CD14-positive monocyte (primary cell): ENCODE measurements at regions not wholly inside any gene's neighbourhood (a gene's known extent, or its start where the extent isn't known, plus 50 kb on each side); places are given as distances from the start of the nearest gene placed in this dataset.

ENCODE experiments used
- DNase-seq, 3 donors: peaks; one replicate each; pipeline ENCODE4 v3.0.0-alpha.2; 2011 to 2022
- H2AFZ ChIP-seq: 2 replicates; pipeline ENCODE4 v1.6.0; 2012; ENCODE audit warnings: mild to moderate bottlenecking, low read depth, low read length, inconsistent platforms; ENCODE audit not compliant: insufficient read depth, poor library complexity, severe bottlenecking
- H3K27ac ChIP-seq, 2 donors: 1 replicate in 1 of 2; 2 replicates in 1 of 2; pipeline ENCODE4 v1.5.1; 2012 to 2013; ENCODE audit warnings: low read length in 2 of 2, control low read depth in 1 of 2, inconsistent platforms in 1 of 2, low read depth in 1 of 2, mild to moderate bottlenecking in 1 of 2
- H3K27me3 ChIP-seq, 2 donors: one replicate each; pipeline versions ENCODE4 v1.6.0 to v1.6.1; 2011 to 2013; ENCODE audit warnings: low read length in 2 of 2; ENCODE audit not compliant: control insufficient read depth in 2 of 2, insufficient read depth in 2 of 2
- H3K36me3 ChIP-seq, 2 donors: replicated peaks in 1 of 2; 1 replicate in 1 of 2; 2 replicates in 1 of 2; pipeline versions ENCODE4 v1.5.1 to v1.6.1; 2012 to 2013; ENCODE audit warnings: low read length in 2 of 2, control low read depth in 1 of 2, inconsistent platforms in 1 of 2, mild to moderate bottlenecking in 1 of 2; ENCODE audit not compliant: insufficient read depth in 2 of 2, control insufficient read depth in 1 of 2
- H3K4me1 ChIP-seq, 2 donors: 1 replicate in 1 of 2; 2 replicates in 1 of 2; pipeline versions ENCODE4 v1.5.1 to v1.6.1; 2012 to 2013; ENCODE audit warnings: low read length in 2 of 2, control low read depth in 1 of 2, inconsistent platforms in 1 of 2, mild to moderate bottlenecking in 1 of 2, moderate library complexity in 1 of 2; ENCODE audit not compliant: insufficient read depth in 2 of 2, control insufficient read depth in 1 of 2
- H3K4me2 ChIP-seq: replicated peaks from 2 replicates; pipeline ENCODE3; 2012; ENCODE audit warnings: low read length, moderate library complexity, mild to moderate bottlenecking; ENCODE audit not compliant: poor library complexity, severe bottlenecking; ENCODE audit errors: extremely low read depth
- H3K4me3 ChIP-seq, 3 experiments: fragments of 200-600 bp in 1 of 3; sonication (generic) in 1 of 3; replicated peaks in 1 of 3; 1 replicate in 2 of 3; 2 replicates in 1 of 3; pipeline ENCODE4 v1.5.1; 2011 to 2013; ENCODE audit warnings: low read length in 3 of 3, mild to moderate bottlenecking in 3 of 3, control low read depth in 2 of 3, low read depth in 2 of 3, inconsistent platforms in 1 of 3, moderate library complexity in 1 of 3
- H3K79me2 ChIP-seq: 2 replicates; pipeline ENCODE4 v1.6.0; 2012; ENCODE audit warnings: mild to moderate bottlenecking, control low read depth, inconsistent platforms, low read length, moderate library complexity; ENCODE audit not compliant: insufficient read depth
- H3K9ac ChIP-seq: 2 replicates; pipeline ENCODE4 v1.6.0; 2017; ENCODE audit warnings: low read length, mild to moderate bottlenecking; ENCODE audit not compliant: insufficient read depth, poor library complexity, severe bottlenecking
- H3K9me3 ChIP-seq, 2 donors: replicated peaks in 1 of 2; 1 replicate in 1 of 2; 2 replicates in 1 of 2; pipeline versions ENCODE4 v1.5.1 to v1.6.1; 2012 to 2013; ENCODE audit warnings: low read length in 2 of 2, control low read depth in 1 of 2; ENCODE audit not compliant: control insufficient read depth in 1 of 2, insufficient read depth in 1 of 2
- H4K20me1 ChIP-seq: 2 replicates; pipeline ENCODE4 v1.6.0; 2012; ENCODE audit warnings: mild to moderate bottlenecking, low read length, control low read depth, moderate library complexity; ENCODE audit not compliant: insufficient read depth
- H3K27ac Mint-ChIP-seq, 7 donors: one replicate each; pipeline ENCODE4 v1.8.0; 2020; ENCODE audit warnings: mild to moderate bottlenecking in 7 of 7, mixed read lengths in 7 of 7, moderate library complexity in 6 of 7, inconsistent platforms in 2 of 7
- H3K27me3 Mint-ChIP-seq, 3 donors: one replicate each; pipeline ENCODE4 v1.8.0; 2021 to 2022; ENCODE audit warnings: low read depth in 3 of 3, mild to moderate bottlenecking in 3 of 3, mixed read lengths in 3 of 3, moderate library complexity in 3 of 3, inconsistent platforms in 1 of 3
- H3K36me3 Mint-ChIP-seq, 2 donors: one replicate each; pipeline ENCODE4 v1.8.0; 2020; ENCODE audit warnings: mixed read lengths in 2 of 2, inconsistent platforms in 1 of 2, mild to moderate bottlenecking in 1 of 2
- H3K4me1 Mint-ChIP-seq: one replicate; pipeline ENCODE4 v1.8.0; 2020; ENCODE audit warnings: mild to moderate bottlenecking, mixed read lengths
- H3K4me3 Mint-ChIP-seq, 2 donors: one replicate each; pipeline ENCODE4 v1.8.0; 2020; ENCODE audit warnings: mild to moderate bottlenecking in 2 of 2, mixed read lengths in 2 of 2, moderate library complexity in 1 of 2
- H3K9me3 Mint-ChIP-seq, 7 donors: one replicate each; pipeline ENCODE4 v1.8.0; 2020 to 2022; ENCODE audit warnings: mixed read lengths in 7 of 7, mild to moderate bottlenecking in 6 of 7, moderate library complexity in 6 of 7, inconsistent platforms in 2 of 7
- WGBS: methylation state at CpG from one replicate; pipeline ENCODE4 v1.1.5; 2013; ENCODE audit warnings: missing lambda C conversion rate; ENCODE audit not compliant: insufficient coverage; 5-methylcytosine and 5-hydroxymethylcytosine counted together
- intact Hi-C, 2 donors: fragments of 100-400 bp; cut with micrococcal nuclease; formaldehyde crosslinking; loops; one replicate each; pipeline versions ENCODE4 v1.15.0 to v1.15.1; 2023
- TF ChIP-seq, protein P1 (sequence below): fragments of 200-600 bp; IDR thresholded peaks from one replicate; pipeline ENCODE4 v1.8.0; 2022; ENCODE audit warnings: antibody characterized with exemption, mild to moderate bottlenecking

DNA sequence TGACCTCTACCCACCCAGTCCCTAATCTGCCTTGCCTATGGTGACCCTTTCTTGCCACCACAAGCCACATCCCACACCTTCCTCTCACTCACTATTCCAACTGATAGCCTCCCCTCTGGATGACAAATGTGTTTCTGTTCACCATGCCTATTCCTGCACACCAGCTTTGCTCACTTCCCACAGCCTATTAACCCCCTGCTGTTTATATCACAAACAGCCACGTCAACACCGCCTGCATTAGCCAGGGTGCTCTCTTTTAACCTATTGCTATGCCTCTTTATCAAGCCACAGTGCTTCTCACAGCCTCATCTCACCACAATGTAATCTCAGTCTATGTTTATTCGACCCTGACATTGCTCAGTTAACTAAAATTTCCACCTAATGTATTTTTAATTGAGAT, 271.8 kb downstream of the SUCLG1 start:
- Histone ChIP-seq H3K4me1 (no peaks in the 10 kb centered on the region), H3K27me3 (no peaks in the 10 kb centered on the region), H3K79me2 (no peaks in the 10 kb centered on the region), H3K9ac (no peak overlapping the region), H3K4me3 (no peak overlapping the region), H4K20me1 (no peaks in the 10 kb centered on the region), H3K27ac (no peak overlapping the region), H3K9me3 (no peaks in the 10 kb centered on the region), H3K4me2 (no peak overlapping the region), H3K36me3 (no peaks in the 10 kb centered on the region), H2AFZ (no peak overlapping the region)
- intact Hi-C loops: no loop called here
- H3K27me3 Mint-ChIP-seq: no peaks in the 10 kb centered on the region
- TF ChIP-seq, protein P1, sequence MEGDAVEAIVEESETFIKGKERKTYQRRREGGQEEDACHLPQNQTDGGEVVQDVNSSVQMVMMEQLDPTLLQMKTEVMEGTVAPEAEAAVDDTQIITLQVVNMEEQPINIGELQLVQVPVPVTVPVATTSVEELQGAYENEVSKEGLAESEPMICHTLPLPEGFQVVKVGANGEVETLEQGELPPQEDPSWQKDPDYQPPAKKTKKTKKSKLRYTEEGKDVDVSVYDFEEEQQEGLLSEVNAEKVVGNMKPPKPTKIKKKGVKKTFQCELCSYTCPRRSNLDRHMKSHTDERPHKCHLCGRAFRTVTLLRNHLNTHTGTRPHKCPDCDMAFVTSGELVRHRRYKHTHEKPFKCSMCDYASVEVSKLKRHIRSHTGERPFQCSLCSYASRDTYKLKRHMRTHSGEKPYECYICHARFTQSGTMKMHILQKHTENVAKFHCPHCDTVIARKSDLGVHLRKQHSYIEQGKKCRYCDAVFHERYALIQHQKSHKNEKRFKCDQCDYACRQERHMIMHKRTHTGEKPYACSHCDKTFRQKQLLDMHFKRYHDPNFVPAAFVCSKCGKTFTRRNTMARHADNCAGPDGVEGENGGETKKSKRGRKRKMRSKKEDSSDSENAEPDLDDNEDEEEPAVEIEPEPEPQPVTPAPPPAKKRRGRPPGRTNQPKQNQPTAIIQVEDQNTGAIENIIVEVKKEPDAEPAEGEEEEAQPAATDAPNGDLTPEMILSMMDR: no peak
- WGBS: 91% methylated on average over 2 of the region's 3 CpGs
- no peak overlapping the region for H3K27ac Mint-ChIP-seq
- no peak overlapping the region for H3K4me3 Mint-ChIP-seq
- H3K9me3 Mint-ChIP-seq: peaks cover 0 to 4% (median 3%) of the 10 kb centered on the region in 7 donors
- no peaks in the 10 kb centered on the region for H3K36me3 Mint-ChIP-seq
- no peaks in the 10 kb centered on the region for H3K4me1 Mint-ChIP-seq
- DNase-seq: no peak

DNA sequence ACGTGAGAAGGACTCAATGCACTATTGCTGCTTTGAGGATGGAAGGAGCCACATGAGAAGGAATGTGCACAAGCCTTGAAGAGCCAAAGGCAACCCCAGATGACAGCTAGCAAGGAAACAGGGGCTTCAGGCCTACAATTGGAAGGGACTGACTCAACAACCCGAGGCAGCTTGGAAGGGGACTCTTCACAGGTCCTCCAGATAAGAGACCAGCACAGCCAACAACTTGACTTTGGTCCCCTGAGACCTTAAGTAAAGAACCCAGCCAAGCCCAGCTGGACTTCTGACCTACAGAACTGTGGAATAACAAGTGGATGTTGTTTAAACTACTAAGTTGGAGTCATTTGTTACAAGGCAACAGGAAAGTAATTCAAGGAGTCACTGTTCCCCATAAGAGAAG, 277.2 kb downstream of the SUCLG1 start:
- no peak overlapping the region for H3K9ac ChIP-seq
- no peaks in the 10 kb centered on the region for H3K4me1 Mint-ChIP-seq
- no peaks in the 10 kb centered on the region for H3K4me1 ChIP-seq
- H3K4me3 ChIP-seq: no peak overlapping the region
- no peaks in the 10 kb centered on the region for H3K79me2 ChIP-seq
- no peak overlapping the region for H3K4me2 ChIP-seq
- H3K27me3 Mint-ChIP-seq: peaks cover 0 to 2% (median 0%) of the 10 kb centered on the region in 3 donors
- no peaks in the 10 kb centered on the region for H4K20me1 ChIP-seq
- H3K27ac Mint-ChIP-seq: no peak overlapping the region
- H3K4me3 Mint-ChIP-seq: no peak overlapping the region
- H3K27me3 ChIP-seq: no peaks in the 10 kb centered on the region
- DNase-seq: no peak
- TF ChIP-seq, protein P1: no peak
- no peak overlapping the region for H3K27ac ChIP-seq
- intact Hi-C loops: no loop called here
- no peaks in the 10 kb centered on the region for H3K36me3 ChIP-seq
- H2AFZ ChIP-seq: no peak overlapping the region
- H3K36me3 Mint-ChIP-seq: no peaks in the 10 kb centered on the region
- no peaks in the 10 kb centered on the region for H3K9me3 ChIP-seq
- peaks cover 0 to 4% (median 2%) of the 10 kb centered on the region in 7 donors for H3K9me3 Mint-ChIP-seq
- 81% methylated on average over 2 of the region's 2 CpGs for WGBS
